ENCODE measurements at regions not wholly inside any gene's neighbourhood (a gene's known extent, or its start where the extent isn't known, plus 50 kb on each side); places are given as distances from the start of the nearest gene placed in this dataset.
"Not testable (repeated sequence)": the region's sequence is repeated elsewhere in the genome, so short reads cannot be mapped to it uniquely, and the experiment has no call there.

- Histone ChIP-seq H3K4me1 (ENCODE audit: insufficient read depth, low read length) (no peaks in the 10 kb centered on the region), H3K79me2 (ENCODE audit: insufficient read depth, low read length) (no peaks in the 10 kb centered on the region), H4K20me1 (ENCODE audit: insufficient read depth, low read length) (no peaks in the 10 kb centered on the region), H3K4me2 (ENCODE audit: low read length) (no peak overlapping the region), H3K27me3 (ENCODE audit: insufficient read depth, low read length) (no peaks in the 10 kb centered on the region), H3K9me3 (ENCODE audit: insufficient read depth, low read depth, low read length) (no peaks in the 10 kb centered on the region), H3K4me3 (ENCODE audit: insufficient read depth, low read depth, low read length) (no peak overlapping the region), H3K36me3 (ENCODE audit: insufficient read depth, low read length) (no peaks in the 10 kb centered on the region), H3K27ac (ENCODE audit: low read depth, low read length) (no peak overlapping the region), H2AFZ (ENCODE audit: low read depth, low read length) (no peak overlapping the region), H3K9ac (ENCODE audit: low read length) (no peak overlapping the region)
- Mint-ChIP-seq H3K27me3 (ENCODE audit: low read depth, unreplicated experiment) (no peaks in the 10 kb centered on the region), H3K9me3 (ENCODE audit: unreplicated experiment) (no peaks in the 10 kb centered on the region), H3K27ac (ENCODE audit: unreplicated experiment) (no peak overlapping the region), H3K4me3 (ENCODE audit: unreplicated experiment) (no peak overlapping the region), H3K4me1 (ENCODE audit: low read depth, unreplicated experiment) (no peaks in the 10 kb centered on the region), H3K36me3 (ENCODE audit: low read depth, unreplicated experiment) (no peaks in the 10 kb centered on the region)
- TF ChIP-seq CTCF (IDR thresholded peaks at IDR 0.05; ENCODE audit: insufficient read depth, low read depth, low read length) (no peak), EZH2 (IDR thresholded peaks at IDR 0.05; ENCODE audit: insufficient read depth, low read length) (no peak)
- no peak for FAIRE-seq
- DNase-seq (ENCODE audit: low read depth) = no peak
Observed at GRCh38 chr14:87748558-87748957, 244.4 kb downstream of the GALC start.

- no peak overlapping the region for H2AFZ ChIP-seq (ENCODE audit: low read depth, low read length)
- no peaks in the 10 kb centered on the region for H3K4me1 ChIP-seq (ENCODE audit: insufficient read depth, low read length)
- no peak overlapping the region for H3K27ac ChIP-seq (ENCODE audit: low read depth, low read length)
- Mint-ChIP-seq H3K4me1 (ENCODE audit: low read depth, unreplicated experiment) (no peaks in the 10 kb centered on the region), H3K9me3 (ENCODE audit: unreplicated experiment) (no peaks in the 10 kb centered on the region), H3K4me3 (ENCODE audit: unreplicated experiment) (no peak overlapping the region), H3K27me3 (ENCODE audit: low read depth, unreplicated experiment) (no peaks in the 10 kb centered on the region), H3K27ac (ENCODE audit: unreplicated experiment) (no peak overlapping the region), H3K36me3 (ENCODE audit: low read depth, unreplicated experiment) (no peaks in the 10 kb centered on the region)
- DNase-seq (ENCODE audit: low read depth) (peak; percentile 18), FAIRE-seq (no peak)
- TF ChIP-seq CTCF (IDR thresholded peaks at IDR 0.05; ENCODE audit: insufficient read depth, low read depth, low read length) = peak; percentile 57
- TF ChIP-seq EZH2 (IDR thresholded peaks at IDR 0.05; ENCODE audit: insufficient read depth, low read length) = no peak
- H3K9ac ChIP-seq (ENCODE audit: low read length) = no peak overlapping the region
- H3K79me2 ChIP-seq (ENCODE audit: insufficient read depth, low read length) = no peaks in the 10 kb centered on the region
- no peak overlapping the region for H3K4me3 ChIP-seq (ENCODE audit: insufficient read depth, low read depth, low read length)
- no peaks in the 10 kb centered on the region for H3K9me3 ChIP-seq (ENCODE audit: insufficient read depth, low read depth, low read length)
- H3K4me2 ChIP-seq (ENCODE audit: low read length) = no peak overlapping the region
- no peaks in the 10 kb centered on the region for H4K20me1 ChIP-seq (ENCODE audit: insufficient read depth, low read length)
- no peaks in the 10 kb centered on the region for H3K27me3 ChIP-seq (ENCODE audit: insufficient read depth, low read length)
- no peaks in the 10 kb centered on the region for H3K36me3 ChIP-seq (ENCODE audit: insufficient read depth, low read length)
Observed at GRCh38 chr14:87745507-87746118, 247.4 kb downstream of the GALC start.

GRCh38 chr14:87734577-87735360 is 258.2 kb downstream of the GALC start:
- H3K27me3 ChIP-seq (ENCODE audit: insufficient read depth, low read length); H3K9me3 ChIP-seq (ENCODE audit: insufficient read depth, low read depth, low read length); H3K27me3 Mint-ChIP-seq (ENCODE audit: low read depth, unreplicated experiment); H3K79me2 ChIP-seq (ENCODE audit: insufficient read depth, low read length); H2AFZ ChIP-seq (ENCODE audit: low read depth, low read length); DNase-seq (ENCODE audit: low read depth); H3K36me3 Mint-ChIP-seq (ENCODE audit: low read depth, unreplicated experiment); H3K4me3 ChIP-seq (ENCODE audit: insufficient read depth, low read depth, low read length); H3K27ac Mint-ChIP-seq (ENCODE audit: unreplicated experiment); H3K4me1 Mint-ChIP-seq (ENCODE audit: low read depth, unreplicated experiment); FAIRE-seq; H3K4me2 ChIP-seq (ENCODE audit: low read length); H3K4me3 Mint-ChIP-seq (ENCODE audit: unreplicated experiment); H3K4me1 ChIP-seq (ENCODE audit: insufficient read depth, low read length); H3K27ac ChIP-seq (ENCODE audit: low read depth, low read length); H4K20me1 ChIP-seq (ENCODE audit: insufficient read depth, low read length); H3K9me3 Mint-ChIP-seq (ENCODE audit: unreplicated experiment); H3K9ac ChIP-seq (ENCODE audit: low read length); H3K36me3 ChIP-seq (ENCODE audit: insufficient read depth, low read length): not testable (repeated sequence)

GRCh38 chr14:87733115-87733514 is 259.9 kb downstream of the GALC start:
- not testable (repeated sequence) for H3K27me3 ChIP-seq (ENCODE audit: insufficient read depth, low read length); FAIRE-seq

More at GRCh38 chr14:87733115-87733514, 259.9 kb downstream of the GALC start:
- not testable (repeated sequence) for H3K4me3 ChIP-seq (ENCODE audit: insufficient read depth, low read depth, low read length); H3K9me3 Mint-ChIP-seq (ENCODE audit: unreplicated experiment); H3K27me3 Mint-ChIP-seq (ENCODE audit: low read depth, unreplicated experiment); H3K4me1 Mint-ChIP-seq (ENCODE audit: low read depth, unreplicated experiment); H3K9me3 ChIP-seq (ENCODE audit: insufficient read depth, low read depth, low read length); H3K36me3 Mint-ChIP-seq (ENCODE audit: low read depth, unreplicated experiment); H3K4me3 Mint-ChIP-seq (ENCODE audit: unreplicated experiment); H2AFZ ChIP-seq (ENCODE audit: low read depth, low read length); H4K20me1 ChIP-seq (ENCODE audit: insufficient read depth, low read length); H3K79me2 ChIP-seq (ENCODE audit: insufficient read depth, low read length); H3K27ac ChIP-seq (ENCODE audit: low read depth, low read length); H3K4me1 ChIP-seq (ENCODE audit: insufficient read depth, low read length); DNase-seq (ENCODE audit: low read depth); H3K4me2 ChIP-seq (ENCODE audit: low read length); H3K36me3 ChIP-seq (ENCODE audit: insufficient read depth, low read length); H3K9ac ChIP-seq (ENCODE audit: low read length); H3K27ac Mint-ChIP-seq (ENCODE audit: unreplicated experiment)
